WERI-Rb-1 (cell line): ENCODE measurements at regions not wholly inside any gene's neighbourhood (a gene's known extent, or its start where the extent isn't known, plus 50 kb on each side); places are given as distances from the start of the nearest gene placed in this dataset.

Experiments
- DNase-seq: peaks from one replicate; pipeline ENCODE4 v3.0.0-alpha.2; 2020
- H3K27ac ChIP-seq: fragments of 250-450 bp; sonication (Bioruptor Pico); 2 replicates; pipeline ENCODE4 v1.5.1; 2020; ENCODE audit warnings: mild to moderate bottlenecking, moderate library complexity
- H3K27me3 ChIP-seq: fragments of 250-450 bp; sonication (Bioruptor Pico); 2 replicates; pipeline ENCODE4 v1.5.1; 2021; ENCODE audit warnings: mild to moderate bottlenecking, low read depth, moderate library complexity; ENCODE audit not compliant: insufficient read depth, severe bottlenecking
- H3K36me3 ChIP-seq: fragments of 250-450 bp; sonication (Bioruptor Pico); 2 replicates; pipeline ENCODE4 v1.5.1; 2020; ENCODE audit warnings: mild to moderate bottlenecking, moderate library complexity
- H3K4me3 ChIP-seq: 2 replicates; pipeline ENCODE4 v1.5.1; 2011; ENCODE audit warnings: low read depth, mild to moderate bottlenecking, control low read depth, low read length
- H3K9me3 ChIP-seq: fragments of 250-450 bp; sonication (Bioruptor Pico); 2 replicates; pipeline ENCODE4 v1.5.1; 2021; ENCODE audit warnings: mild to moderate bottlenecking, moderate library complexity; ENCODE audit not compliant: severe bottlenecking
- TF ChIP-seq, protein P1 (sequence below): IDR thresholded peaks from 2 replicates; pipeline ENCODE4 v1.5.1; 2011; ENCODE audit warnings: low read depth, mild to moderate bottlenecking, control low read depth, inconsistent platforms, low read length

DNA sequence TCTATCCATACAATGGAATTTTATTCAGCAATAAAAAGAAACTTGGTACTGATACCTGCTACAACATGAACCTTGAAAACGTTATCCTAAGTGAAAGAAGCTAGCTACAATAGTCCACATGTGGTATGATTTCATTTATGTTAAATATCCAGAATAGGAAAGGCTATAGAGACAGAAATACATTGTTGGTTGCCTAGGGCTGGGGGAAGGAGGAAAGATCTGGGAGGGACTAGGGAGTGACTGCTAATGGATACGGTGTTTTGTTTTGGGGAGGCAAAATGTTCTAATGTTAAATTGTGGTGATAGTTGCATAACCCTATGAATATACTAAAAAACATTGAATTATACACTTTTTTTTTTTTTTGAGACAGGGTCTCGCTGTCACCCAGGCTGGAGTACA is 141.1 kb upstream of the ARX start:
- Histone ChIP-seq H3K27ac (no peak overlapping the region), H3K4me3 (no peak overlapping the region), H3K9me3 (no peaks in the 10 kb centered on the region), H3K36me3 (no peaks in the 10 kb centered on the region), H3K27me3 (no peaks in the 10 kb centered on the region)
- no peak for DNase-seq
- TF ChIP-seq, protein P1, sequence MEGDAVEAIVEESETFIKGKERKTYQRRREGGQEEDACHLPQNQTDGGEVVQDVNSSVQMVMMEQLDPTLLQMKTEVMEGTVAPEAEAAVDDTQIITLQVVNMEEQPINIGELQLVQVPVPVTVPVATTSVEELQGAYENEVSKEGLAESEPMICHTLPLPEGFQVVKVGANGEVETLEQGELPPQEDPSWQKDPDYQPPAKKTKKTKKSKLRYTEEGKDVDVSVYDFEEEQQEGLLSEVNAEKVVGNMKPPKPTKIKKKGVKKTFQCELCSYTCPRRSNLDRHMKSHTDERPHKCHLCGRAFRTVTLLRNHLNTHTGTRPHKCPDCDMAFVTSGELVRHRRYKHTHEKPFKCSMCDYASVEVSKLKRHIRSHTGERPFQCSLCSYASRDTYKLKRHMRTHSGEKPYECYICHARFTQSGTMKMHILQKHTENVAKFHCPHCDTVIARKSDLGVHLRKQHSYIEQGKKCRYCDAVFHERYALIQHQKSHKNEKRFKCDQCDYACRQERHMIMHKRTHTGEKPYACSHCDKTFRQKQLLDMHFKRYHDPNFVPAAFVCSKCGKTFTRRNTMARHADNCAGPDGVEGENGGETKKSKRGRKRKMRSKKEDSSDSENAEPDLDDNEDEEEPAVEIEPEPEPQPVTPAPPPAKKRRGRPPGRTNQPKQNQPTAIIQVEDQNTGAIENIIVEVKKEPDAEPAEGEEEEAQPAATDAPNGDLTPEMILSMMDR: no peak

DNA sequence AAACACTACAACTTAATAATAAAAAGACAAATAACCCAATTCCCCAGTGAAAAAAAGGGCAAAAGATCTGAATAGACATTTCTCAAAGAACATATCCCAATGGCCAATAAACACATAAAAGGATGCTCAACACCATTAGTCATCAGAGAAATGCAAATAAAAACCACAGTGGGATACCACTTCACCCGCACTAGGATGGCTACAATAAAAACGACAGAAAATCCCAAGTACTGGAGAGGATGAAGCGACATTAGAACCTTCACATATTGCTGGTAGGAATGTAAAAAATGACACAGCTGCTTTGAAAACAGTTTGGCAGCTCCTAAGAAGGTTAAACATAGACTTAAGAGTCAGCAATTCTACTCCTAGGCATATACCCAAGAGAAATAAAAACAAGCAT is 140.6 kb upstream of the ARX start:
- H3K9me3 ChIP-seq: no peaks in the 10 kb centered on the region
- TF ChIP-seq, protein P1: no peak
- H3K27me3 ChIP-seq: no peaks in the 10 kb centered on the region
- H3K36me3 ChIP-seq: no peaks in the 10 kb centered on the region
- H3K4me3 ChIP-seq: no peak overlapping the region
- no peak for DNase-seq
- no peak overlapping the region for H3K27ac ChIP-seq

DNA sequence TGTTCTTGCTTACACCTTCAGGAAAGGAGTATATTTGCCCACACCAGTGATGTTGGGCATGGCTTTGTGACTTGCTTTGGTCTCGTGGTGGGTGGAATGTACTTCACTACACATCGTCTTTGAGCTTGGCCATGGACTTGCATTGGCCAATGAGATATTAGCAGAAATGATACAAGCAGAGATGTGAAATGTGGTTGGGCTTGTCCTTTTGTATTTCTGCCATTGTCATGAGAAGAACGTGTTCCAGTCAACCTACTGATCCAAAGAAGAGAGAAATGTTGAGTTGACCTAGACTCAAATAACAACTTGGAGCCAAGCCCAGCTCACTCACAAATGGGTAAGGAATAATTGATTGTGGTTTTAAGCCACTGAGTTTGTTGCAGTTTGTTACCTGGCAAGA is 138.4 kb upstream of the ARX start:
- H3K27me3 ChIP-seq: no peaks in the 10 kb centered on the region
- TF ChIP-seq, protein P1: no peak
- H3K27ac ChIP-seq: no peak overlapping the region
- H3K9me3 ChIP-seq: no peaks in the 10 kb centered on the region
- H3K36me3 ChIP-seq: no peaks in the 10 kb centered on the region
- DNase-seq: no peak
- H3K4me3 ChIP-seq: no peak overlapping the region

DNA sequence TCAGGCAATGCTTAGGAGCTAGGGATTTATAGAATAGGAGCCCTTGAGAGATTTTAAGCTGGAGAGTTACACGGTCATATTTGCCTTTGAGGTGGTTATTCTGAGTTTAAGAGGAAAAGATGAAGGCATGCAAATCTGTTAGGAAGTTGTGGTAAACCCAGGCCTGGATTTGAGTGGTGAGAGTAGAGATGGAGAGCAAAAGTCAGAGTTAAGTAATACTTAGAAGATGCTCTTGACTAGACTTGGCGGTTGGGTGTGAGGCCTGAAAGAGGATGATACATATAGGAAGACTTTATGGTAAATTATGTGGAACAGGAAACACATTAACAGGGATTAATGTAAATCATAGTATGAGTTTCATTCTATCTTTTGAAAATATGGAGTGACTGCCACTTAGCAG is 136.0 kb upstream of the ARX start:
- H3K9me3 ChIP-seq: no peaks in the 10 kb centered on the region
- no peaks in the 10 kb centered on the region for H3K36me3 ChIP-seq
- no peak overlapping the region for H3K4me3 ChIP-seq
- DNase-seq: no peak
- no peak overlapping the region for H3K27ac ChIP-seq
- no peaks in the 10 kb centered on the region for H3K27me3 ChIP-seq
- TF ChIP-seq, protein P1: no peak

DNA sequence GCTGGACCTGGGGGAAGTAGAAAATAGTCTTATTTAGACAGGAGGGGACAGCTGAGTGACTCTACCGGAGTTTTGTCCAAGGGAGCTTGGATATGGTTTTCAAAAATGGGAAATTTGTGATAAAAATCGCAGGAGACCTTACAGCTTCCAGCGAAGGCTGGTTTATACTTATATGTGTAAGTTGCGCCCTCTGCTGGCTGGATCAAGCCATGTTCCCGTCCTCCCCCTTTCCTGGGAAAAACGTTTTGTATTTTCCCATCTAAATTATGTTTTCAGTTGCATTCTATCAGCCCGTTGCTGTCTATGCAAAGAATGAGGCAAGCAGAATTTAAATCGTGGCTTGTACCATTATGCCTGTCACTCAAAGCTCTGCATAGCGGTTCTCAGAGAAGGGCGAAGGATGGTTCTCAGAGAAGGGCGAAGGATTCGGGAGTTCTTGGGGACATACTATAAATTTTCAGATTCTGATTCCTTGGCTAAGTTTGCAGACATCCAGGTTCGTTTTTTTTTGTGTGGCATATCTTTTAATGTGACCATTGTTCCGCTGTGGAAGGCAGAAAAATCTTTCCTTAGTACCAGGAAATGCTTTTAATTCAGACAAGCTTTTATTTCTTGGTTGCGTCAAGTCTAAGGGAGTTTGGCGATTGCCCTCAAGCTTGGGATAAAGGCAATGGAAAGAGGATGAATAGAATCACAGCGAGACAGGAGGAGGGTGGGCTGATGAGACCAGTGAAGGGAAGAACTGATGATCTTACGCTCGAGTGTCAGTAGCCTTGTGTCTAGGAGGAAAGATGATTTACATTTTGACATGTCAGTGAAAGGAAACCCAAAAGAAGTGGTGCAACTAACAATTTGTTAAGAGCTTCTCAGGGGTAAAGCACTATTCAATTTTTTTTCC is 128.5 kb upstream of the ARX start:
- Histone ChIP-seq H3K9me3 (no peaks in the 10 kb centered on the region), H3K4me3 (peak overlapping the region; percentile 18), H3K36me3 (no peaks in the 10 kb centered on the region), H3K27me3 (peaks cover 13% of the 10 kb centered on the region), H3K27ac (no peak overlapping the region)
- peak; percentile 52 for DNase-seq
- TF ChIP-seq, protein P1: peak; percentile 80
